ENCODE measurements at regions not wholly inside any gene's neighbourhood (a gene's known extent, or its start where the extent isn't known, plus 50 kb on each side); places are given as distances from the start of the nearest gene placed in this dataset.

DNA sequence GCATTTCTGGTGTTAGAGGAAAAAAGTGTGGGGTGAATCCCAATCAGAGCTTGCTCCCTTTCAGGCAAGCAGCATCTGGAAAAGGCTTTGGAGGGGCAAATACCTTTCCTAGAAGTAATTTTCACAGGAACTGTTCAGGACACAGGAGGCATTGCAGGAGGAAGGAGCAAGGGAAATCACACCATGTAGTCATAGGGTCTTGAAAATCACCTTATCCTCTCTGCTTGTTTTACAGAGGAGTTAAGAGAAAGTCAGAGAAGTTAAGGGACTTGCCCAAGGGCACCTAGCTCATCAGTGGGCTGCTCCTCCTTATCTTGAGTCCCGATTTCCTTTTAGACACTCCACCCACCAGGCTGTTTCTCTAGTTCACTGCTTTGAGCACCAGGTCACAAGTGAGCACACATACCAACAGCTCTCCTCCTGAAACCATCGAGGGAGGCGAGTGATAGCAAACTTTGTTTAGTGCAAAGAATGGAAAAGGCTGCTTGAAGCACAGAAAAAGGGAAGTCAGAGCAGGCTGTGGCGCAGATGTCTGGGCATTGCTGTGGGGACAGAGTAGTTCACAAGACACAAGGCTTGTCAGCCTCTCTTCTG lies 89.2 kb upstream of the CXCR4 start (continued):
- TF ChIP-seq, protein P1, sequence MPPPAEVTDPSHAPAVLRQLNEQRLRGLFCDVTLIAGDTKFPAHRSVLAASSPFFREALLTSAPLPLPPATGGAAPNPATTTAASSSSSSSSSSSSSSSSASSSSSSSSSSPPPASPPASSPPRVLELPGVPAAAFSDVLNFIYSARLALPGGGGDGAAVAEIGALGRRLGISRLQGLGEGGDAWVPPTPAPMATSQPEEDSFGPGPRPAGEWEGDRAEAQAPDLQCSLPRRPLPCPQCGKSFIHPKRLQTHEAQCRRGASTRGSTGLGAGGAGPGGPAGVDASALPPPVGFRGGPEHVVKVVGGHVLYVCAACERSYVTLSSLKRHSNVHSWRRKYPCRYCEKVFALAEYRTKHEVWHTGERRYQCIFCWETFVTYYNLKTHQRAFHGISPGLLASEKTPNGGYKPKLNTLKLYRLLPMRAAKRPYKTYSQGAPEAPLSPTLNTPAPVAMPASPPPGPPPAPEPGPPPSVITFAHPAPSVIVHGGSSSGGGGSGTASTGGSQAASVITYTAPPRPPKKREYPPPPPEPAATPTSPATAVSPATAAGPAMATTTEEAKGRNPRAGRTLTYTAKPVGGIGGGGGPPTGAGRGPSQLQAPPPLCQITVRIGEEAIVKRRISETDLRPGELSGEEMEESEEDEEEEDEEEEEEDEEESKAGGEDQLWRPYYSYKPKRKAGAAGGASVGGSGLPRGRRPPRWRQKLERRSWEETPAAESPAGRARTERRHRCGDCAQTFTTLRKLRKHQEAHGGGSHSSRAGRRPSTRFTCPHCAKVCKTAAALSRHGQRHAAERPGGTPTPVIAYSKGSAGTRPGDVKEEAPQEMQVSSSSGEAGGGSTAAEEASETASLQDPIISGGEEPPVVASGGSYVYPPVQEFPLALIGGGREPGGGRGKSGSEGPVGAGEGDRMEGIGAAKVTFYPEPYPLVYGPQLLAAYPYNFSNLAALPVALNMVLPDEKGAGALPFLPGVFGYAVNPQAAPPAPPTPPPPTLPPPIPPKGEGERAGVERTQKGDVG (CRISPR knock-in tag; IDR thresholded peaks at IDR 0.05): no peak
- TF ChIP-seq SPI1 (IDR thresholded peaks at IDR 0.05; ENCODE audit: borderline replicate concordance, insufficient read depth, low read depth, low read length) (peak; percentile 94), DPF2 (IDR thresholded peaks at IDR 0.05) (0 out of 2 replicates have a peak, but pooled peaks have one; percentile 74), ASH2L (IDR thresholded peaks at IDR 0.05; ENCODE audit: borderline replicate concordance, low read depth) (no peak), EGR1 (IDR thresholded peaks at IDR 0.05; ENCODE audit: borderline replicate concordance in 1 of 2, low read depth in 2 of 2, low read length in 2 of 2) (no peak), FOS (IDR thresholded peaks at IDR 0.05; ENCODE audit: borderline replicate concordance, extremely low read depth, insufficient read length) (no peak), SREBF1 (IDR thresholded peaks at IDR 0.05; ENCODE audit: low read length) (no peak), CREB1 (IDR thresholded peaks at IDR 0.05; ENCODE audit: low read depth) (no peak), EED (IDR thresholded peaks at IDR 0.05; ENCODE audit: low read depth) (peak; percentile 65), BMI1 (IDR thresholded peaks at IDR 0.05; ENCODE audit: borderline replicate concordance) (no peak)

Data from GM12878 (cell line).